ENCODE measurements at regions not wholly inside any gene's neighbourhood (a gene's known extent, or its start where the extent isn't known, plus 50 kb on each side); places are given as distances from the start of the nearest gene placed in this dataset.
"Not testable (repeated sequence)": the region's sequence is repeated elsewhere in the genome, so short reads cannot be mapped to it uniquely, and the experiment has no call there.

- no peak overlapping the region for H3K4me3 ChIP-seq (replicated peaks in 1 of 2; ENCODE audit: low read depth in 2 of 2, low read length in 2 of 2)
- no peak for TF ChIP-seq CTCF (IDR thresholded peaks at IDR 0.05; ENCODE audit: low read depth, low read length)
- peak; percentile 16 to 63 for DNase-seq (ENCODE audit: low read depth in 2 of 2)
These were observed 56.5 kb upstream of the ORC5 start for GRCh38 chr7:104264285-104264684.

GRCh38 chr7:104267701-104268368, 60.0 kb upstream of the ORC5 start:
- TF ChIP-seq CTCF (IDR thresholded peaks at IDR 0.05; ENCODE audit: low read depth, low read length), result peak; percentile 63
- DNase-seq (ENCODE audit: low read depth in 2 of 2), result peak; percentile 18 to 48

GRCh38 chr7:104271948-104272347, 56.5 kb upstream of the LHFPL3 start:
- H3K4me3 ChIP-seq (replicated peaks in 1 of 2; ENCODE audit: low read depth in 2 of 2, low read length in 2 of 2), result no peak overlapping the region
- DNase-seq (ENCODE audit: low read depth in 2 of 2), result no peak
- no peak for TF ChIP-seq CTCF (IDR thresholded peaks at IDR 0.05; ENCODE audit: low read depth, low read length)

More at GRCh38 chr7:104267701-104268368, 60.0 kb upstream of the ORC5 start:
- H3K4me3 ChIP-seq (replicated peaks in 1 of 2; ENCODE audit: low read depth in 2 of 2, low read length in 2 of 2), result no peak overlapping the region

- DNase-seq (ENCODE audit: low read depth in 2 of 2), result peak; percentile 55 to 66
- H3K4me3 ChIP-seq (replicated peaks in 1 of 2; ENCODE audit: low read depth in 2 of 2, low read length in 2 of 2), result no peak overlapping the region
- TF ChIP-seq CTCF (IDR thresholded peaks at IDR 0.05; ENCODE audit: low read depth, low read length), result peak; percentile 74
These were observed 55.5 kb upstream of the LHFPL3 start for GRCh38 chr7:104272767-104273384.

- no peak overlapping the region for H3K4me3 ChIP-seq (replicated peaks in 1 of 2; ENCODE audit: low read depth in 2 of 2, low read length in 2 of 2)
- DNase-seq (ENCODE audit: low read depth in 2 of 2), result peak in 1 of 2 donors; percentile 41
- TF ChIP-seq CTCF (IDR thresholded peaks at IDR 0.05; ENCODE audit: low read depth, low read length), result no peak
These were observed 52.5 kb upstream of the LHFPL3 start for GRCh38 chr7:104275900-104276299.

GRCh38 chr7:104276730-104277129, 51.7 kb upstream of the LHFPL3 start:
- not testable (repeated sequence) for DNase-seq (ENCODE audit: low read depth in 2 of 2)

More at GRCh38 chr7:104276730-104277129, 51.7 kb upstream of the LHFPL3 start:
- H3K4me3 ChIP-seq (replicated peaks in 1 of 2; ENCODE audit: low read depth in 2 of 2, low read length in 2 of 2), result not testable (repeated sequence)

All from cardiac fibroblast (primary cell).